Liver (tissue), 8 donors: ENCODE measurements at regions not wholly inside any gene's neighbourhood (a gene's known extent, or its start where the extent isn't known, plus 50 kb on each side); places are given as distances from the start of the nearest gene placed in this dataset.

Source experiments
- DNase-seq: peaks from one replicate; pipeline ENCODE4 v3.0.0-alpha.2; 2017; ENCODE audit warnings: low spot score
- H3K27ac ChIP-seq, 2 donors: one replicate each; pipeline ENCODE4 v1.7.0; 2013; ENCODE audit warnings: inconsistent platforms in 2 of 2, low read length in 2 of 2, control low read depth in 1 of 2, low read depth in 1 of 2, mild to moderate bottlenecking in 1 of 2
- H3K27me3 ChIP-seq, 4 donors: one replicate each; pipeline versions ENCODE4 v1.6.1 to v1.7.0; 2013; ENCODE audit warnings: low read length in 3 of 4, inconsistent platforms in 1 of 4, mild to moderate bottlenecking in 1 of 4, moderate library complexity in 1 of 4; ENCODE audit not compliant: control insufficient read depth in 4 of 4, insufficient read depth in 4 of 4
- H3K36me3 ChIP-seq, 4 donors: one replicate each; pipeline versions ENCODE4 v1.6.1 to v1.7.0; 2013; ENCODE audit warnings: low read length in 3 of 4, mild to moderate bottlenecking in 3 of 4, low read depth in 1 of 4, moderate library complexity in 1 of 4; ENCODE audit not compliant: control insufficient read depth in 4 of 4, insufficient read depth in 3 of 4
- H3K4me1 ChIP-seq, 4 donors: one replicate each; pipeline versions ENCODE4 v1.6.1 to v1.7.0; 2013; ENCODE audit warnings: low read length in 3 of 4, mild to moderate bottlenecking in 3 of 4, moderate library complexity in 1 of 4; ENCODE audit not compliant: control insufficient read depth in 4 of 4, insufficient read depth in 4 of 4
- H3K4me3 ChIP-seq, 3 donors: one replicate each; pipeline versions ENCODE4 v1.6.1 to v1.7.0; 2013; ENCODE audit warnings: low read length in 3 of 3, control low read depth in 1 of 3, low read depth in 1 of 3, mild to moderate bottlenecking in 1 of 3
- H3K9ac ChIP-seq, 2 donors: one replicate each; pipeline ENCODE4 v1.7.0; 2013; ENCODE audit warnings: low read length in 2 of 2, mild to moderate bottlenecking in 2 of 2, moderate library complexity in 2 of 2, control low read depth in 1 of 2, low read depth in 1 of 2
- H3K9me3 ChIP-seq, 4 donors: one replicate each; pipeline versions ENCODE4 v1.6.1 to v1.7.0; 2013; ENCODE audit warnings: low read length in 3 of 4; ENCODE audit not compliant: control insufficient read depth in 4 of 4
- ATF3 ChIP-seq: IDR thresholded peaks from 2 replicates; pipeline ENCODE4 v1.6.1; 2016; ENCODE audit warnings: antibody characterized with exemption
- CTCF ChIP-seq: fragments of 150-350 bp; IDR thresholded peaks from 2 replicates; pipeline ENCODE4 v1.5.1; 2017; ENCODE audit warnings: improper control_type of control experiment, low read depth, low read length; ENCODE audit not compliant: missing input control
- EGR1 ChIP-seq, 2 donors: IDR thresholded peaks; 2 replicates each; pipeline ENCODE4 v1.6.1; 2016 to 2018; ENCODE audit warnings: antibody characterized with exemption in 2 of 2, low read depth in 2 of 2
- FOXA1 ChIP-seq: IDR thresholded peaks from 2 replicates; pipeline ENCODE4 v1.6.1; 2016; ENCODE audit warnings: antibody characterized with exemption
- FOXA2 ChIP-seq: IDR thresholded peaks from 2 replicates; pipeline ENCODE4 v1.6.1; 2016; ENCODE audit warnings: antibody characterized with exemption
- GABPA ChIP-seq, 2 donors: IDR thresholded peaks in 1 of 2; conservative IDR thresholded peaks in 1 of 2; 2 replicates each; pipeline ENCODE4 v1.6.1; 2016; ENCODE audit warnings: antibody characterized with exemption in 2 of 2, mild to moderate bottlenecking in 1 of 2, moderate library complexity in 1 of 2
- HNF4A ChIP-seq, 2 donors: conservative IDR thresholded peaks; 2 replicates each; pipeline ENCODE4 v1.6.1; 2016; ENCODE audit warnings: antibody characterized with exemption in 2 of 2, mild to moderate bottlenecking in 2 of 2
- HNF4G ChIP-seq: IDR thresholded peaks from 2 replicates; pipeline ENCODE4 v1.6.1; 2016; ENCODE audit warnings: antibody characterized with exemption
- JUND ChIP-seq, 2 donors: IDR thresholded peaks; 2 replicates each; pipeline ENCODE4 v1.6.1; 2016; ENCODE audit warnings: antibody characterized with exemption in 2 of 2
- MAX ChIP-seq: IDR thresholded peaks from 2 replicates; pipeline ENCODE4 v1.6.1; 2016; ENCODE audit warnings: antibody characterized with exemption
- NR2F2 ChIP-seq: IDR thresholded peaks from 2 replicates; pipeline ENCODE4 v1.6.1; 2016; ENCODE audit warnings: antibody characterized with exemption
- RAD21 ChIP-seq, 2 donors: IDR thresholded peaks; 2 replicates each; pipeline ENCODE4 v1.6.1; 2016; ENCODE audit warnings: antibody characterized with exemption in 2 of 2, mild to moderate bottlenecking in 2 of 2
- REST ChIP-seq: IDR thresholded peaks from 2 replicates; pipeline ENCODE4 v1.6.1; 2016; ENCODE audit warnings: antibody characterized with exemption, mild to moderate bottlenecking
- SP1 ChIP-seq: IDR thresholded peaks from 2 replicates; pipeline ENCODE4 v1.6.1; 2018; ENCODE audit warnings: antibody characterized with exemption, mild to moderate bottlenecking
- TAF1 ChIP-seq: conservative IDR thresholded peaks from 2 replicates; pipeline ENCODE4 v1.6.1; 2016; ENCODE audit warnings: antibody characterized with exemption, mild to moderate bottlenecking
- YY1 ChIP-seq: IDR thresholded peaks from 2 replicates; pipeline ENCODE4 v1.6.1; 2016; ENCODE audit warnings: antibody characterized with exemption, mild to moderate bottlenecking
- ZBTB33 ChIP-seq: IDR thresholded peaks from 2 replicates; pipeline ENCODE4 v1.6.1; 2016; ENCODE audit warnings: antibody characterized with exemption
- WGBS: extraction: QIAGEN DNeasy Blood & Tissue Kit; methylation state at CpG from one replicate; pipeline ENCODE4 v1.1.7; 2013; 5-methylcytosine and 5-hydroxymethylcytosine counted together
- donor health status: healthy.
- donor health status: healthy.
- donor health status: healthy.
- donor health status: healthy.
- donor health status: healthy.

GRCh38 chr7:54179321-54180029 lies 362.7 kb upstream of the VSTM2A start:
- peaks cover 0 to 2% (median 0%) of the 10 kb centered on the region in 4 donors for H3K9me3 ChIP-seq
- TF ChIP-seq SP1: no peak
- TF ChIP-seq EGR1 (IDR thresholded peaks at IDR 0.05; ENCODE audit: low read depth in 2 of 2): no peak
- no peak for TF ChIP-seq CTCF
- no peak for TF ChIP-seq ATF3
- TF ChIP-seq HNF4A (conservative IDR thresholded peaks at IDR 0.05): no peak
- no peak for TF ChIP-seq HNF4G
- H3K9ac ChIP-seq: no peak overlapping the region
- no peak overlapping the region for H3K27ac ChIP-seq
- DNase-seq: no peak
- no peaks in the 10 kb centered on the region for H3K4me1 ChIP-seq
- no peaks in the 10 kb centered on the region for H3K36me3 ChIP-seq
- no peak overlapping the region for H3K4me3 ChIP-seq
- no peaks in the 10 kb centered on the region for H3K27me3 ChIP-seq
- WGBS: 57% methylated on average over 3 of the region's 3 CpGs

- H3K27ac ChIP-seq: no peak overlapping the region
- no peaks in the 10 kb centered on the region for H3K36me3 ChIP-seq
- TF ChIP-seq FOXA2 (no peak), JUND (IDR thresholded peaks at IDR 0.05) (no peak), ZBTB33 (no peak), MAX (no peak), RAD21 (IDR thresholded peaks at IDR 0.05) (no peak), NR2F2 (no peak), HNF4A (conservative IDR thresholded peaks at IDR 0.05) (no peak), TAF1 (no peak), FOXA1 (no peak)
- no peak for DNase-seq
- H3K9ac ChIP-seq: no peak overlapping the region
- no peak overlapping the region for H3K4me3 ChIP-seq
- no peaks in the 10 kb centered on the region for H3K4me1 ChIP-seq
- 82% methylated on average over 2 of the region's 2 CpGs for WGBS
- no peaks in the 10 kb centered on the region for H3K27me3 ChIP-seq
- peaks cover 0 to 2% (median 0%) of the 10 kb centered on the region in 4 donors for H3K9me3 ChIP-seq
These were observed 361.4 kb upstream of the VSTM2A start for GRCh38 chr7:54180796-54181195.

- WGBS: 38% methylated on average over 2 of the region's 2 CpGs
- H3K9me3 ChIP-seq: peaks cover 0 to 2% (median 0%) of the 10 kb centered on the region in 4 donors
- TF ChIP-seq FOXA2: no peak
- no peak for TF ChIP-seq CTCF
- no peak for TF ChIP-seq HNF4G
- TF ChIP-seq GABPA (IDR thresholded peaks at IDR 0.05 in 1 of 2, conservative IDR thresholded peaks at IDR 0.05 in 1 of 2): no peak
- TF ChIP-seq TAF1: no peak
- TF ChIP-seq MAX: no peak
- TF ChIP-seq REST: no peak
- no peak for TF ChIP-seq HNF4A (conservative IDR thresholded peaks at IDR 0.05)
- TF ChIP-seq RAD21 (IDR thresholded peaks at IDR 0.05): no peak
- TF ChIP-seq YY1: no peak
- TF ChIP-seq FOXA1: no peak
These were observed 359.1 kb upstream of the VSTM2A start for GRCh38 chr7:54183055-54183454.

More at GRCh38 chr7:54183055-54183454, 359.1 kb upstream of the VSTM2A start:
- H3K9ac ChIP-seq: no peak overlapping the region
- no peak for DNase-seq
- H3K27me3 ChIP-seq: no peaks in the 10 kb centered on the region
- H3K36me3 ChIP-seq: no peaks in the 10 kb centered on the region
- H3K4me1 ChIP-seq: peaks cover 0 to 4% (median 1%) of the 10 kb centered on the region in 4 donors
- no peak overlapping the region for H3K4me3 ChIP-seq
- no peak overlapping the region for H3K27ac ChIP-seq
